SK-N-DZ (cell line): ENCODE measurements at regions not wholly inside any gene's neighbourhood (a gene's known extent, or its start where the extent isn't known, plus 50 kb on each side); places are given as distances from the start of the nearest gene placed in this dataset.
"Not testable (repeated sequence)": the region's sequence is repeated elsewhere in the genome, so short reads cannot be mapped to it uniquely, and the experiment has no call there.

Experiments used
- DNase-seq: peaks from one replicate; pipeline ENCODE4 v3.0.0-alpha.2; 2015; ENCODE audit warnings: low spot score

- DNase-seq, result no peak
Observed at GRCh38 chr6:81130061-81130460, 622.4 kb downstream of the TENT5A start.

- DNase-seq, result no peak
Observed at GRCh38 chr6:81128671-81129070, 623.8 kb downstream of the TENT5A start.

GRCh38 chr6:81126150-81126549, 626.3 kb downstream of the TENT5A start:
- DNase-seq, result no peak

GRCh38 chr6:81120280-81120679, 632.2 kb downstream of the TENT5A start:
- no peak for DNase-seq

- no peak for DNase-seq
Observed at GRCh38 chr6:81105998-81106397, 646.5 kb downstream of the TENT5A start.

GRCh38 chr6:81098109-81098814, 654.2 kb downstream of the TENT5A start:
- DNase-seq, result no peak

- DNase-seq, result not testable (repeated sequence)
Observed at GRCh38 chr6:81096464-81096863, 656.0 kb downstream of the TENT5A start.

GRCh38 chr6:81093051-81093450, 659.4 kb downstream of the TENT5A start:
- DNase-seq, result no peak

GRCh38 chr6:81088145-81088544, 664.3 kb downstream of the TENT5A start:
- DNase-seq, result no peak

- no peak for DNase-seq
Observed at GRCh38 chr6:81086991-81087390, 665.5 kb downstream of the TENT5A start.

- DNase-seq, result no peak
Observed at GRCh38 chr6:81085431-81085790, 667.1 kb downstream of the TENT5A start.

- no peak for DNase-seq
Observed at GRCh38 chr6:81084776-81085430, 667.6 kb downstream of the TENT5A start.

GRCh38 chr6:81075974-81076373, 676.5 kb downstream of the TENT5A start:
- DNase-seq, result peak; percentile 40

- no peak for DNase-seq
Observed at GRCh38 chr6:81073318-81073717, 679.2 kb downstream of the TENT5A start.

GRCh38 chr6:81071121-81071520, 681.4 kb downstream of the TENT5A start:
- DNase-seq, result no peak

- no peak for DNase-seq
Observed at GRCh38 chr6:81067057-81067456, 685.4 kb downstream of the TENT5A start.

GRCh38 chr6:81063891-81064290, 688.6 kb downstream of the TENT5A start:
- DNase-seq, result no peak

GRCh38 chr6:81054036-81054435, 698.4 kb downstream of the TENT5A start:
- DNase-seq, result no peak

- DNase-seq, result no peak
Observed at GRCh38 chr6:81051952-81052351, 700.5 kb downstream of the TENT5A start.

GRCh38 chr6:81049425-81050042, 702.9 kb downstream of the TENT5A start:
- no peak for DNase-seq

GRCh38 chr6:81031416-81031815, 721.1 kb downstream of the TENT5A start:
- DNase-seq, result no peak

GRCh38 chr6:81026041-81026553, 726.4 kb downstream of the TENT5A start:
- DNase-seq, result no peak

- DNase-seq, result no peak
Observed at GRCh38 chr6:81023709-81024108, 728.8 kb downstream of the TENT5A start.
